ENCODE measurements at regions not wholly inside any gene's neighbourhood (a gene's known extent, or its start where the extent isn't known, plus 50 kb on each side); places are given as distances from the start of the nearest gene placed in this dataset.

GRCh38 chr2:150125708-150126107, 361.8 kb downstream of the RND3 start:
- TF ChIP-seq POLR2AphosphoS5 (IDR thresholded peaks at IDR 0.05), result peak in 1 of 3 donors; percentile 36
- TF ChIP-seq POLR2A (IDR thresholded peaks at IDR 0.05), result no peak
- TF ChIP-seq CTCF (IDR thresholded peaks at IDR 0.05), result no peak

Measured in suprapubic skin (tissue), 4 donors.